ENCODE measurements at regions not wholly inside any gene's neighbourhood (a gene's known extent, or its start where the extent isn't known, plus 50 kb on each side); places are given as distances from the start of the nearest gene placed in this dataset.
"Not testable (repeated sequence)": the region's sequence is repeated elsewhere in the genome, so short reads cannot be mapped to it uniquely, and the experiment has no call there.

DNA sequence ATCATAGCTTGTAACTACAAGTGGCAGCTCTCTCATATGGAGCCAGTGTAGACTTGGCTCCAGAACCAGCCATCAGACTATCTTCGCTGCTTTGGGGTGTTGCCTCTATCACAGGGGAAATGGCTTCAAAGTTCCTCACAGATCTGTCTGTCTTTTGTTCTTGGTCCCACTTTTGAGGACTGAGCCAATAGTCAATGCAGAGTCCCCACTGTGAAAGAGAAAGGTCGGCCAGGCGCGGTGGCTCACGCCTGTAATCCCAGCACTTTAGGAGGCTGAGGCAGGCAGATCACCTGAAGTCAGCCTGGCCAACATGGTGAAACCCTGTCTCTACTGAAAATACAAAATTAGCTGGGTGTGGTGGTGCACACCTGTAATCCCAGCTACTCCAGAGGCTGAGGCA is 86.9 kb upstream of the FZD7 start:
- H3K9me3 Mint-ChIP-seq; H3K4me3 Mint-ChIP-seq; POLR2A ChIA-PET; H3K4me1 Mint-ChIP-seq; H3K27ac Mint-ChIP-seq; DNase-seq; H3K36me3 Mint-ChIP-seq (ENCODE audit: low read depth): not testable (repeated sequence)
- CTCF ChIA-PET = interaction anchor here (0.6 kb wide), 2 partner anchors 40 to 241 kb away, joined by 3 to 5 read pairs; no protein-coding TSS in a partner anchor
- peaks cover 17% of the 10 kb centered on the region for H3K27me3 Mint-ChIP-seq

GRCh38 chr2:201947287-201947686 is 86.4 kb upstream of the FZD7 start:
- H3K4me1 Mint-ChIP-seq = no peaks in the 10 kb centered on the region
- POLR2A ChIA-PET = no interaction called here
- H3K4me3 Mint-ChIP-seq = no peak overlapping the region
- peaks cover 13% of the 10 kb centered on the region for H3K27me3 Mint-ChIP-seq
- CTCF ChIA-PET = interaction anchor here (0.6 kb wide), 1 partner anchor 40 kb away, joined by 5 read pairs; no protein-coding TSS in a partner anchor
- H3K27ac Mint-ChIP-seq = no peak overlapping the region
- no peaks in the 10 kb centered on the region for H3K36me3 Mint-ChIP-seq (ENCODE audit: low read depth)
- H3K9me3 Mint-ChIP-seq = no peaks in the 10 kb centered on the region
- no peak for DNase-seq

GRCh38 chr2:201949181-201949926 is 84.3 kb upstream of the FZD7 start:
- ChIA-PET CTCF (no interaction called here), POLR2A (no interaction called here)
- Mint-ChIP-seq H3K4me1 (no peaks in the 10 kb centered on the region), H3K27ac (no peak overlapping the region), H3K4me3 (no peak overlapping the region), H3K36me3 (ENCODE audit: low read depth) (no peaks in the 10 kb centered on the region), H3K27me3 (peaks cover 11% of the 10 kb centered on the region), H3K9me3 (no peaks in the 10 kb centered on the region)
- DNase-seq = no peak

GRCh38 chr2:201949927-201950246 is 83.8 kb upstream of the FZD7 start:
- Mint-ChIP-seq H3K27ac (no peak overlapping the region), H3K4me3 (no peak overlapping the region), H3K4me1 (no peaks in the 10 kb centered on the region), H3K9me3 (no peaks in the 10 kb centered on the region), H3K36me3 (ENCODE audit: low read depth) (no peaks in the 10 kb centered on the region), H3K27me3 (peaks cover 13% of the 10 kb centered on the region)
- no peak for DNase-seq
- ChIA-PET POLR2A (no interaction called here), CTCF (no interaction called here)

GRCh38 chr2:201950606-201951005 is 83.0 kb upstream of the FZD7 start:
- ChIA-PET POLR2A (no interaction called here), CTCF (no interaction called here)
- H3K4me3 Mint-ChIP-seq = no peak overlapping the region
- DNase-seq = no peak
- H3K27me3 Mint-ChIP-seq = peaks cover 16% of the 10 kb centered on the region
- no peaks in the 10 kb centered on the region for H3K4me1 Mint-ChIP-seq
- H3K36me3 Mint-ChIP-seq (ENCODE audit: low read depth) = no peaks in the 10 kb centered on the region
- no peak overlapping the region for H3K27ac Mint-ChIP-seq
- H3K9me3 Mint-ChIP-seq = no peaks in the 10 kb centered on the region

DNA sequence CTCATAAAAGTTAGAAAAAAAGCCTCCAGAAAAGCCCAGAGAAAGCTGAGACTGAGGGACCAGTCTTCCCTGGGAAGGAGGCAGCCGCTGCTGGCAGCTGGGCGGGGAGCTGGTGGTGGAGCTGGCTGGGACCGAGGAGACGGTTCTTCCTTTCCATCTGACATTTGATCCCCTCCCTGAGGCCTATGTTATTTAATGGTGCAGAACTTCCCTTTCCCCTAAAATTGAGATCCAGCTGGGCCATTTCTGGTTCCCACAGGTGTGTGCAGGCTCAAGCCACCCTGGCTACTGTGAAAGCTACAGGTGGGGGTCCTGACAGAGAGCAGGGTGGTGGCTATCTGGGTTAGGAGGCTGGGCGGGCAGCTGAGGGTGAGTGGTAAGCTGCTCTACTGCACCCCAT is 81.5 kb upstream of the FZD7 start:
- Mint-ChIP-seq H3K27ac (no peak overlapping the region), H3K4me1 (no peaks in the 10 kb centered on the region), H3K4me3 (no peak overlapping the region), H3K9me3 (no peaks in the 10 kb centered on the region), H3K36me3 (ENCODE audit: low read depth) (no peaks in the 10 kb centered on the region), H3K27me3 (peaks cover 16% of the 10 kb centered on the region)
- DNase-seq = no peak
- ChIA-PET POLR2A (no interaction called here), CTCF (interaction anchor here (1.3 kb wide), 1 partner anchor 9 kb away, joined by 5 read pairs; no protein-coding TSS in a partner anchor)

DNA sequence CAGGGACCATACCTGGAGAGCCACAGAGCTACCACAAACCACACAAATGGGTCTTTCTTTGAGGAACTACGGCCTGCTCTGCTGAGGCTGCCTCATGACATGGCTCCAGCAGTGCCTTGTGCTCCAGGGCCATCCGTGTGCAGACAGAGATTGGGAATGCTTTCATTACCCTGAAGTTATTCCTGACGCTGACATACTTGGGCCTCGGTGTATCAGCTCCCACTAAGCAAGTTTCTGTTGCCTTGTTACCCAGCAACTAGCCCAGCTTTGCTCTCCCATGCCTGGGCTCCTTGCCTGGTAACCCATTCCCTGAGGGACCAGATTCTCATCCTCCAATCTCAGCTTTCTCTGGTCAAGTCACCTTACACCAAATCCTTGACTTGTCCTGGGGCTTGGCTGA is 80.3 kb upstream of the FZD7 start:
- Mint-ChIP-seq H3K9me3 (no peaks in the 10 kb centered on the region), H3K27ac (no peak overlapping the region), H3K4me1 (no peaks in the 10 kb centered on the region), H3K36me3 (ENCODE audit: low read depth) (no peaks in the 10 kb centered on the region), H3K27me3 (peaks cover 8% of the 10 kb centered on the region), H3K4me3 (no peak overlapping the region)
- CTCF ChIA-PET = no interaction called here
- POLR2A ChIA-PET = no interaction called here
- DNase-seq = no peak

DNA sequence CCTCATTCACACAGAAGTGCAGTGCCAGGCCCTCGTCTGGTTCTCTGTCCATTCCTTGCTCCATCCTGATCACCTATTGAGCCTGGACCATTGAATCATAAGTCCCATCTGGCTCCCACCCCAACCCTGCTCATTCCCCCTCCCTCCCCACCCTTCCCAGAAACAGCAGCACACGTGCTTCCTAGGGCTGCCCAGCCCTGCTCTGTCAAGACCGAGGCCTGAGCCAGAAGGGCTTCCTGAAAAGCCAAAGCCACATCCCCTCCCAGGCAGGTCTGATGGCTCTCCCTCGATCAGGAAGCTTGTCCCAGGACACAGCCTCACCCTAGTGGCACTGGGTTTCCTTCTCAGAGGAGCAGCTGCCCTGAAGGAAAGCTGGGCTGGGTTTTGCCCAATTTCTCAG is 79.8 kb upstream of the FZD7 start:
- CTCF ChIA-PET = no interaction called here
- Mint-ChIP-seq H3K27ac (no peak overlapping the region), H3K4me1 (no peaks in the 10 kb centered on the region), H3K27me3 (peaks cover 6% of the 10 kb centered on the region), H3K4me3 (no peak overlapping the region), H3K36me3 (ENCODE audit: low read depth) (no peaks in the 10 kb centered on the region), H3K9me3 (no peaks in the 10 kb centered on the region)
- POLR2A ChIA-PET = no interaction called here
- no peak for DNase-seq

- Mint-ChIP-seq H3K9me3 (no peaks in the 10 kb centered on the region), H3K27me3 (peaks cover 4% of the 10 kb centered on the region), H3K36me3 (ENCODE audit: low read depth) (no peaks in the 10 kb centered on the region), H3K4me1 (no peaks in the 10 kb centered on the region), H3K27ac (no peak overlapping the region), H3K4me3 (no peak overlapping the region)
- DNase-seq = no peak
- POLR2A ChIA-PET = no interaction called here
- CTCF ChIA-PET = no interaction called here
Observed at GRCh38 chr2:201955231-201955630, 78.4 kb upstream of the FZD7 start.

GRCh38 chr2:201955702-201956141 is 77.9 kb upstream of the FZD7 start:
- H3K9me3 Mint-ChIP-seq = no peaks in the 10 kb centered on the region
- CTCF ChIA-PET = no interaction called here
- no peak overlapping the region for H3K27ac Mint-ChIP-seq
- DNase-seq = no peak
- POLR2A ChIA-PET = no interaction called here
- no peaks in the 10 kb centered on the region for H3K4me1 Mint-ChIP-seq
- H3K36me3 Mint-ChIP-seq (ENCODE audit: low read depth) = no peaks in the 10 kb centered on the region
- H3K4me3 Mint-ChIP-seq = no peak overlapping the region
- H3K27me3 Mint-ChIP-seq = peaks cover 4% of the 10 kb centered on the region

- Mint-ChIP-seq H3K4me3 (no peak overlapping the region), H3K27ac (no peak overlapping the region), H3K4me1 (no peaks in the 10 kb centered on the region), H3K9me3 (no peaks in the 10 kb centered on the region), H3K36me3 (ENCODE audit: low read depth) (no peaks in the 10 kb centered on the region), H3K27me3 (peaks cover 4% of the 10 kb centered on the region)
- no peak for DNase-seq
- POLR2A ChIA-PET = no interaction called here
- CTCF ChIA-PET = no interaction called here
Observed at GRCh38 chr2:201956361-201956760, 77.3 kb upstream of the FZD7 start.

DNA sequence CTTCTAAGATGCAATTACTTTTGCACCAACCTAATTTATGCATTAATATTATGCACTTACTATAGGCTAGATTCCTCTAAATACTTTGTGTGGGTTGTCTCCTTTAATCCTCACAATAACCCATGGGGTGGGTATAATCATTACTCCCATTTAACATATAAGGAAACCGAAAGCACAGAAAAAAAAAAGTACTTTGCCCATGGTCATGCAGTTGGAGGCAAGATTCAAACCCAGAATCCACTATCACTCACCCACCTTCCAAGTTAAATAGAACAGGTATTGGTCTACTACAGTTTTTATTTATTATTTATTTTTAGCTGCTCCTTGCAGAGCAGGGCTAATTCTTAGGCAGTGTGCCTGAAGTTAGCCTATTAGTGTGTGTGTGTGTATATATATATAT is 76.6 kb upstream of the FZD7 start:
- Mint-ChIP-seq H3K9me3 (no peaks in the 10 kb centered on the region), H3K27ac (no peak overlapping the region), H3K4me1 (no peaks in the 10 kb centered on the region), H3K36me3 (ENCODE audit: low read depth) (no peaks in the 10 kb centered on the region), H3K27me3 (peaks cover 4% of the 10 kb centered on the region), H3K4me3 (no peak overlapping the region)
- CTCF ChIA-PET = no interaction called here
- no peak for DNase-seq
- POLR2A ChIA-PET = no interaction called here

- Mint-ChIP-seq H3K36me3 (ENCODE audit: low read depth) (no peaks in the 10 kb centered on the region), H3K27ac (no peak overlapping the region), H3K4me1 (peaks cover under 1% of the 10 kb centered on the region), H3K9me3 (no peaks in the 10 kb centered on the region), H3K27me3 (peaks cover 4% of the 10 kb centered on the region), H3K4me3 (no peak overlapping the region)
- ChIA-PET POLR2A (no interaction called here), CTCF (interaction anchor here (1.1 kb wide), 1 partner anchor 12 kb away, joined by 3 read pairs; no protein-coding TSS in a partner anchor)
- no peak for DNase-seq
Observed at GRCh38 chr2:201959198-201959597, 74.5 kb upstream of the FZD7 start.

- no peak overlapping the region for H3K4me3 Mint-ChIP-seq
- ChIA-PET POLR2A (no interaction called here), CTCF (interaction anchor here (0.6 to 1.1 kb wide), 2 partner anchors 11 to 212 kb away, joined by 3 read pairs; no protein-coding TSS in a partner anchor)
Observed at GRCh38 chr2:201959626-201960025, 74.0 kb upstream of the FZD7 start.

More at GRCh38 chr2:201959626-201960025, 74.0 kb upstream of the FZD7 start:
- H3K4me1 Mint-ChIP-seq = peaks cover 5% of the 10 kb centered on the region
- no peak for DNase-seq
- H3K9me3 Mint-ChIP-seq = no peaks in the 10 kb centered on the region
- H3K27ac Mint-ChIP-seq = no peak overlapping the region
- H3K27me3 Mint-ChIP-seq = peaks cover 3% of the 10 kb centered on the region
- no peaks in the 10 kb centered on the region for H3K36me3 Mint-ChIP-seq (ENCODE audit: low read depth)

Data from activated CD4-positive, alpha-beta T cell treated with anti-CD3 and anti-CD28 coated beads, Interleukin-2, amount 10 ng/mL, durations not matched to agents 7 days and 5 days (primary cell).